ENCODE measurements at regions not wholly inside any gene's neighbourhood (a gene's known extent, or its start where the extent isn't known, plus 50 kb on each side); places are given as distances from the start of the nearest gene placed in this dataset.

DNA sequence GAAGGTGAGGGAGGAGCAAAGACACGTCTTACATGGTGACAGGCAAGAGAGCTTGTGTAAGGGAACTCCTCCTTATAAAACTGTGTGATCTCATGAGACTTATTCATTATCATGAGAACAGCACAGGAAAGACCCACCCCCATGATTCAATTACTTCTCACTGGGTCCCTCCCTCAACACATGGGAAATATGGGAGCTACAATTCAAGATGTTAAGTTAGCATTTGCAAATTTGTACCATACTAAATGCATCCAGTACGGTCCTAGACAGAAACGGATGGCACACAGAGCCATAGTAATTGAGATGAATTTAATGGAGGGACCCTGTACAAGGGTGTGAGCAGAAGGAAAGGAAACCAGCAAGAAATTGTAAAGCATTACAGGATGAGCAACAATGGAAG, 765.8 kb upstream of the API5 start:
- no peak for TF ChIP-seq POLR2A (IDR thresholded peaks at IDR 0.05)
- TF ChIP-seq, protein P1, sequence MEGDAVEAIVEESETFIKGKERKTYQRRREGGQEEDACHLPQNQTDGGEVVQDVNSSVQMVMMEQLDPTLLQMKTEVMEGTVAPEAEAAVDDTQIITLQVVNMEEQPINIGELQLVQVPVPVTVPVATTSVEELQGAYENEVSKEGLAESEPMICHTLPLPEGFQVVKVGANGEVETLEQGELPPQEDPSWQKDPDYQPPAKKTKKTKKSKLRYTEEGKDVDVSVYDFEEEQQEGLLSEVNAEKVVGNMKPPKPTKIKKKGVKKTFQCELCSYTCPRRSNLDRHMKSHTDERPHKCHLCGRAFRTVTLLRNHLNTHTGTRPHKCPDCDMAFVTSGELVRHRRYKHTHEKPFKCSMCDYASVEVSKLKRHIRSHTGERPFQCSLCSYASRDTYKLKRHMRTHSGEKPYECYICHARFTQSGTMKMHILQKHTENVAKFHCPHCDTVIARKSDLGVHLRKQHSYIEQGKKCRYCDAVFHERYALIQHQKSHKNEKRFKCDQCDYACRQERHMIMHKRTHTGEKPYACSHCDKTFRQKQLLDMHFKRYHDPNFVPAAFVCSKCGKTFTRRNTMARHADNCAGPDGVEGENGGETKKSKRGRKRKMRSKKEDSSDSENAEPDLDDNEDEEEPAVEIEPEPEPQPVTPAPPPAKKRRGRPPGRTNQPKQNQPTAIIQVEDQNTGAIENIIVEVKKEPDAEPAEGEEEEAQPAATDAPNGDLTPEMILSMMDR (IDR thresholded peaks at IDR 0.05), result no peak

Measured in Peyer's patch (tissue), 4 donors.